A673 (cell line): ENCODE measurements at regions not wholly inside any gene's neighbourhood (a gene's known extent, or its start where the extent isn't known, plus 50 kb on each side); places are given as distances from the start of the nearest gene placed in this dataset.

Source experiments
- EZH2 ChIP-seq: fragments of 200-600 bp; sonication (generic); IDR thresholded peaks from 2 replicates; pipeline ENCODE4 v1.6.1; 2017; ENCODE audit warnings: borderline replicate concordance, low read depth, mild to moderate bottlenecking, mixed read lengths, antibody characterized with exemption, low read length; ENCODE audit not compliant: poor library complexity, severe bottlenecking
- TF ChIP-seq, protein P1 (sequence below): fragments of 300-800, 200-600 bp; sonication (generic); conservative IDR thresholded peaks from 2 replicates; pipeline ENCODE4 v1.5.1; 2017; ENCODE audit warnings: low read depth, mild to moderate bottlenecking, antibody characterized with exemption, low read length, moderate library complexity, mixed read lengths

DNA sequence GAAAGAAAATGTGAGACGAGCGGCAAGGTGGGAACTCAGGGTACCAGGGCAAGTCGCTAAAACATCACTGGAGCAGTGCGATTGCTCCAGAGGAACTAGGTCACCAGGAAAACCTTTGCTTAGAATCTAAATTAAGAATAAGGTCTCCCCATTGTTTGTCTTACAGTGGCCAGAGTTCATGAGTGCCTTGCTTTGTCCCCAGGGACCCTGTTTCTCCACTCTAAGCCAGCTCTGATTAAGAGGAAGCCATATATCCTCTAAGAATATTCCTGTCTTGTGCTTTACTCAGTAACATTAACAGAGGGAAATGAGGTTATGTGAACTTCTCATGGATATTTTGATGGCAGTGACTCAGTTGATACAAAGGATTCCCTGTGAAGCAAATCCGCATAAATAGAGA lies 305.8 kb downstream of the CD83 start:
- TF ChIP-seq, protein P1, sequence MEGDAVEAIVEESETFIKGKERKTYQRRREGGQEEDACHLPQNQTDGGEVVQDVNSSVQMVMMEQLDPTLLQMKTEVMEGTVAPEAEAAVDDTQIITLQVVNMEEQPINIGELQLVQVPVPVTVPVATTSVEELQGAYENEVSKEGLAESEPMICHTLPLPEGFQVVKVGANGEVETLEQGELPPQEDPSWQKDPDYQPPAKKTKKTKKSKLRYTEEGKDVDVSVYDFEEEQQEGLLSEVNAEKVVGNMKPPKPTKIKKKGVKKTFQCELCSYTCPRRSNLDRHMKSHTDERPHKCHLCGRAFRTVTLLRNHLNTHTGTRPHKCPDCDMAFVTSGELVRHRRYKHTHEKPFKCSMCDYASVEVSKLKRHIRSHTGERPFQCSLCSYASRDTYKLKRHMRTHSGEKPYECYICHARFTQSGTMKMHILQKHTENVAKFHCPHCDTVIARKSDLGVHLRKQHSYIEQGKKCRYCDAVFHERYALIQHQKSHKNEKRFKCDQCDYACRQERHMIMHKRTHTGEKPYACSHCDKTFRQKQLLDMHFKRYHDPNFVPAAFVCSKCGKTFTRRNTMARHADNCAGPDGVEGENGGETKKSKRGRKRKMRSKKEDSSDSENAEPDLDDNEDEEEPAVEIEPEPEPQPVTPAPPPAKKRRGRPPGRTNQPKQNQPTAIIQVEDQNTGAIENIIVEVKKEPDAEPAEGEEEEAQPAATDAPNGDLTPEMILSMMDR = no peak
- no peak for TF ChIP-seq EZH2
